Endothelial cell of umbilical vein (primary cell): ENCODE measurements at regions not wholly inside any gene's neighbourhood (a gene's known extent, or its start where the extent isn't known, plus 50 kb on each side); places are given as distances from the start of the nearest gene placed in this dataset.

Source experiments
- CTCF ChIP-seq, 2 donors: IDR thresholded peaks; 1 replicate in 1 of 2; 2 replicates in 1 of 2; pipeline ENCODE4 v1.5.1; 2011; ENCODE audit warnings: low read length in 2 of 2, mild to moderate bottlenecking in 2 of 2, moderate library complexity in 2 of 2, control low read depth in 1 of 2, inconsistent platforms in 1 of 2, low read depth in 1 of 2; ENCODE audit not compliant: insufficient read depth in 1 of 2; ENCODE audit errors: extremely low read depth in 1 of 2
- EZH2 ChIP-seq: IDR thresholded peaks from 2 replicates; pipeline ENCODE4 v1.6.1; 2012; ENCODE audit warnings: borderline replicate concordance, low read depth, mild to moderate bottlenecking, moderate library complexity, low read length, inconsistent platforms; ENCODE audit not compliant: severe bottlenecking
- FOS ChIP-seq: IDR thresholded peaks from 2 replicates; pipeline ENCODE4 v1.6.1; 2011; ENCODE audit warnings: mild to moderate bottlenecking, low read length, moderate library complexity, borderline replicate concordance; ENCODE audit not compliant: insufficient read depth
- GATA2 ChIP-seq: IDR thresholded peaks from 2 replicates; pipeline ENCODE4 v1.7.0; 2011; ENCODE audit warnings: low read depth, mild to moderate bottlenecking, moderate library complexity, mixed read lengths, low read length; ENCODE audit not compliant: insufficient read length, insufficient read depth
- JUN ChIP-seq: IDR thresholded peaks from 2 replicates; pipeline ENCODE4 v1.6.1; 2011; ENCODE audit warnings: borderline replicate concordance, low read depth; ENCODE audit not compliant: insufficient read length, insufficient read depth
- MAX ChIP-seq: IDR thresholded peaks from 2 replicates; pipeline ENCODE4 v1.6.1; 2011; ENCODE audit not compliant: insufficient read depth, insufficient read length
- POLR2A ChIP-seq: IDR thresholded peaks from 2 replicates; pipeline ENCODE4 v1.6.1; 2012; ENCODE audit warnings: low read depth, mild to moderate bottlenecking, control low read depth, low read length
- POLR2AphosphoS5 ChIP-seq: IDR thresholded peaks from 2 replicates; pipeline ENCODE4 v1.6.1; 2012; ENCODE audit warnings: low read depth, mild to moderate bottlenecking, control low read depth, low read length, moderate library complexity; ENCODE audit not compliant: insufficient read depth

- no peak for TF ChIP-seq EZH2
- no peak for TF ChIP-seq CTCF (IDR thresholded peaks at IDR 0.05; ENCODE audit: extremely low read depth in 1 of 2, insufficient read depth in 1 of 2, low read depth in 1 of 2, low read length in 2 of 2)
- TF ChIP-seq POLR2A = no peak
- no peak for TF ChIP-seq GATA2
- TF ChIP-seq POLR2AphosphoS5 = no peak
- no peak for TF ChIP-seq MAX
- TF ChIP-seq FOS = no peak
- no peak for TF ChIP-seq JUN
These were observed 78.1 kb upstream of the ZEB2 start for GRCh38 chr2:144597894-144598593.
